Nucleus accumbens (tissue), 56 donors: ENCODE measurements at regions not wholly inside any gene's neighbourhood (a gene's known extent, or its start where the extent isn't known, plus 50 kb on each side); places are given as distances from the start of the nearest gene placed in this dataset.
"Not testable (repeated sequence)": the region's sequence is repeated elsewhere in the genome, so short reads cannot be mapped to it uniquely, and the experiment has no call there.

Experiments used
- DNase-seq, 56 donors: peaks; one replicate each; lab custom pipeline; 2025; lab: John Stamatoyannopoulos, UW

GRCh38 chr15:89023311-89023961, 64.8 kb upstream of the ABHD2 start:
- DNase-seq, result no peak

- DNase-seq, result no peak
Observed at GRCh38 chr15:89024418-89024817, 63.8 kb upstream of the ABHD2 start.

- DNase-seq, result no peak
Observed at GRCh38 chr15:89026167-89026566, 62.1 kb upstream of the ABHD2 start.

GRCh38 chr15:89028036-89028435, 60.2 kb upstream of the ABHD2 start:
- no peak for DNase-seq

GRCh38 chr15:89030311-89030710, 57.9 kb upstream of the ABHD2 start:
- no peak for DNase-seq

- DNase-seq, result not testable (repeated sequence)
Observed at GRCh38 chr15:89031637-89032285, 56.5 kb upstream of the ABHD2 start.

- no peak for DNase-seq
Observed at GRCh38 chr15:89034305-89034704, 54.0 kb upstream of the ABHD2 start.

- DNase-seq, result no peak
Observed at GRCh38 chr15:89035150-89035549, 53.1 kb upstream of the ABHD2 start.

GRCh38 chr15:89035658-89036057, 52.6 kb upstream of the ABHD2 start:
- no peak for DNase-seq

- no peak for DNase-seq
Observed at GRCh38 chr15:89038146-89038545, 50.1 kb upstream of the ABHD2 start.
